HCT116 (cell line): ENCODE measurements at regions not wholly inside any gene's neighbourhood (a gene's known extent, or its start where the extent isn't known, plus 50 kb on each side); places are given as distances from the start of the nearest gene placed in this dataset.

Source experiments
- ATAC-seq: fragments of 200-7000 bp; cut with Tn5 transposase; 2 replicates; pipeline ENCODE4 v1.9.1; 2020; ENCODE audit warnings: mild to moderate bottlenecking, moderate library complexity
- BruUV-seq: library from RNA; stranded (reverse); fragments of 400-500 nt; replicated peaks from 2 replicates; lab custom pipeline; 2021; lab: Mats Ljungman, UMichigan
- CTCF ChIA-PET: fragments of 300-600 bp; sonication (Branson Sonifier 250); formaldehyde crosslinking; loops from one replicate; lab custom pipeline; 2021; ENCODE audit warnings: antibody characterized with exemption; lab: Charles Lee
- POLR2A ChIA-PET: fragments of 300-600, 350-600 bp; sonication (Branson Sonifier 250); formaldehyde crosslinking; loops from one replicate; lab custom pipeline; 2021; ENCODE audit warnings: antibody characterized with exemption; lab: Charles Lee
- RAD21 ChIA-PET, 2 experiments: fragments of 300-600 bp; sonication (Branson Sonifier 250); formaldehyde crosslinking; loops; one replicate each; lab custom pipeline; 2023; ENCODE audit warnings: low total read pairs in 2 of 2; ENCODE audit not compliant: uncharacterized antibody in 2 of 2, unreplicated experiment in 2 of 2, low non-redundant PET in 1 of 2; lab: Charles Lee
- DNase-seq: peaks from one replicate; pipeline ENCODE4 v3.0.0-alpha.2; 2010; ENCODE audit warnings: low read depth, low spot score
- H2AFZ ChIP-seq: fragments of 200-600 bp; shearing (Covaris generic), sonication (generic); 2 replicates; pipeline ENCODE4 v1.6.1; 2017; ENCODE audit warnings: low read depth, mixed run types, mixed read lengths, antibody characterized with exemption, low read length; ENCODE audit not compliant: poor library complexity, severe bottlenecking
- H3K27ac ChIP-seq: 2 replicates; pipeline ENCODE4 v1.5.1; 2012; ENCODE audit warnings: low read depth, low read length
- H3K27me3 ChIP-seq: fragments of 200-600 bp; sonication (generic); 2 replicates; pipeline ENCODE4 v1.6.1; 2016; ENCODE audit warnings: mixed run types, low read length, mixed read lengths; ENCODE audit not compliant: insufficient read depth
- H3K36me3 ChIP-seq, 2 experiments: fragments of 200-500 bp in 1 of 2; fragments of 200-600 bp in 1 of 2; sonication (Bioruptor generic) in 1 of 2; sonication (generic) in 1 of 2; 2 replicates each; pipeline versions ENCODE4 v1.5.1 to v1.6.1; 2014 to 2016; ENCODE audit warnings: low read length in 2 of 2, inconsistent platforms in 1 of 2, mixed read lengths in 1 of 2, mixed run types in 1 of 2; ENCODE audit not compliant: insufficient read depth in 2 of 2, control insufficient read depth in 1 of 2
- H3K4me1 ChIP-seq, 2 experiments: fragments of 200-600 bp in 1 of 2; sonication (generic) in 1 of 2; 2 replicates each; pipeline versions ENCODE4 v1.5.1 to v1.6.1; 2012 to 2017; ENCODE audit warnings: low read length in 2 of 2, inconsistent platforms in 1 of 2, mild to moderate bottlenecking in 1 of 2, mixed read lengths in 1 of 2, mixed run types in 1 of 2, moderate library complexity in 1 of 2; ENCODE audit not compliant: insufficient read depth in 2 of 2, control insufficient read depth in 1 of 2
- H3K4me2 ChIP-seq: fragments of 200-600 bp; sonication (generic); 2 replicates; pipeline ENCODE4 v1.6.1; 2017; ENCODE audit warnings: mixed run types, low read length, mixed read lengths
- H3K4me3 ChIP-seq, 2 experiments: fragments of 200-600 bp in 1 of 2; sonication (generic) in 1 of 2; replicated peaks in 1 of 2; 2 replicates each; pipeline ENCODE4 v1.5.1; 2011 to 2016; ENCODE audit warnings: low read length in 2 of 2, control low read depth in 1 of 2, low read depth in 1 of 2, mild to moderate bottlenecking in 1 of 2, mixed read lengths in 1 of 2, mixed run types in 1 of 2
- H3K79me2 ChIP-seq: fragments of 200-600 bp; sonication (generic); 2 replicates; pipeline ENCODE4 v1.6.1; 2017; ENCODE audit warnings: mild to moderate bottlenecking, mixed run types, low read length, moderate library complexity, mixed read lengths; ENCODE audit not compliant: insufficient read depth
- H3K9ac ChIP-seq: fragments of 200-600 bp; sonication (generic); 2 replicates; pipeline ENCODE4 v1.6.1; 2016; ENCODE audit warnings: low read length, mixed read lengths
- H3K9me2 ChIP-seq: fragments of 200-600 bp; sonication (generic), shearing (Covaris generic); 2 replicates; pipeline ENCODE4 v1.6.1; 2017; ENCODE audit warnings: mixed run types, mild to moderate bottlenecking, moderate library complexity; ENCODE audit not compliant: insufficient read depth
- H3K9me3 ChIP-seq, 2 experiments: fragments of 200-500 bp in 1 of 2; fragments of 200-600 bp in 1 of 2; sonication (Bioruptor generic) in 1 of 2; sonication (generic) in 1 of 2; 2 replicates each; pipeline ENCODE4 v1.6.1; 2014 to 2017; ENCODE audit warnings: low read length in 2 of 2, mixed read lengths in 2 of 2, inconsistent platforms in 1 of 2, low read depth in 1 of 2, mild to moderate bottlenecking in 1 of 2, mixed run types in 1 of 2, moderate library complexity in 1 of 2; ENCODE audit not compliant: control insufficient read depth in 1 of 2, insufficient read depth in 1 of 2
- H4K20me1 ChIP-seq: fragments of 200-600 bp; sonication (generic), shearing (Covaris generic); 2 replicates; pipeline ENCODE4 v1.6.1; 2017; ENCODE audit warnings: mixed run types, mild to moderate bottlenecking, moderate library complexity; ENCODE audit not compliant: insufficient read depth
- CBX3 ChIP-seq: IDR thresholded peaks from 2 replicates; pipeline ENCODE4 v1.6.1; 2012; ENCODE audit warnings: low read depth
- CEBPB ChIP-seq: IDR thresholded peaks from 2 replicates; pipeline ENCODE4 v1.6.1; 2012; ENCODE audit warnings: low read depth
- CTCF ChIP-seq, 3 experiments: fragments of 200-600 bp in 1 of 3; sonication (generic) in 1 of 3; IDR thresholded peaks in 2 of 3; conservative IDR thresholded peaks in 1 of 3; 2 replicates each; pipeline ENCODE4 v1.5.1; 2012 to 2017; ENCODE audit warnings: low read depth in 2 of 3, low read length in 2 of 3, antibody characterized with exemption in 1 of 3, borderline replicate concordance in 1 of 3, control low read depth in 1 of 3, mild to moderate bottlenecking in 1 of 3, mixed read lengths in 1 of 3, mixed run types in 1 of 3, moderate library complexity in 1 of 3; ENCODE audit not compliant: insufficient read depth in 1 of 3
- EGR1 ChIP-seq: IDR thresholded peaks from 2 replicates; pipeline ENCODE4 v1.6.1; 2012; ENCODE audit warnings: low read depth
- EZH2 ChIP-seq: fragments of 200-600 bp; sonication (generic); IDR thresholded peaks from 2 replicates; pipeline ENCODE4 v1.6.1; 2017; ENCODE audit warnings: antibody characterized with exemption, mixed run types
- EZH2phosphoT487 ChIP-seq: fragments of 200-600 bp; IDR thresholded peaks from 2 replicates; pipeline ENCODE4 v1.6.1; 2018; ENCODE audit warnings: antibody characterized with exemption, borderline replicate concordance
- FOSL1 ChIP-seq: IDR thresholded peaks from 2 replicates; pipeline ENCODE4 v1.6.1; 2012; ENCODE audit warnings: low read depth
- MAX ChIP-seq: IDR thresholded peaks from 2 replicates; pipeline ENCODE4 v1.6.1; 2012
- POLR2AphosphoS5 ChIP-seq: IDR thresholded peaks from 2 replicates; pipeline ENCODE4 v1.6.1; 2011; ENCODE audit warnings: mild to moderate bottlenecking, low read depth, low read length, moderate library complexity
- REST ChIP-seq: IDR thresholded peaks from 2 replicates; pipeline ENCODE4 v1.6.1; 2012; ENCODE audit warnings: low read depth
- SP1 ChIP-seq: IDR thresholded peaks from 2 replicates; pipeline ENCODE4 v1.6.1; 2012; ENCODE audit warnings: low read depth
- SRF ChIP-seq: IDR thresholded peaks from 2 replicates; pipeline ENCODE4 v1.6.1; 2012; ENCODE audit warnings: low read depth
- intact Hi-C: fragments of 100-400 bp; cut with micrococcal nuclease; formaldehyde crosslinking; loops from 2 replicates; pipeline ENCODE4 v1.10.0; 2022

GRCh38 chr4:138828926-138829325 is 186.7 kb upstream of the NOCT start (continued):
- TF ChIP-seq REST (no peak), SRF (no peak), EGR1 (no peak), EZH2 (no peak), EZH2phosphoT487 (no peak), SP1 (no peak), CTCF (IDR thresholded peaks at IDR 0.05 in 2 of 3, conservative IDR thresholded peaks at IDR 0.05 in 1 of 3; ENCODE audit: borderline replicate concordance in 1 of 3, insufficient read depth in 1 of 3, low read depth in 2 of 3, low read length in 2 of 3) (no peak), MAX (no peak), CBX3 (no peak), CEBPB (no peak), FOSL1 (no peak)

GRCh38 chr4:138826754-138827153 is 188.8 kb upstream of the NOCT start:
- H3K36me3 ChIP-seq = no peaks in the 10 kb centered on the region
- intact Hi-C loops = no loop called here
- no peak for ATAC-seq
- no peak overlapping the region for H2AFZ ChIP-seq
- no peaks in the 10 kb centered on the region for H3K79me2 ChIP-seq
- POLR2A ChIA-PET = no interaction called here
- H4K20me1 ChIP-seq = no peaks in the 10 kb centered on the region
- RAD21 ChIA-PET = no interaction called here
- no peaks in the 10 kb centered on the region for H3K9me3 ChIP-seq
- no peak overlapping the region for H3K9ac ChIP-seq
- no peaks in the 10 kb centered on the region for H3K27me3 ChIP-seq
- H3K4me2 ChIP-seq = no peak overlapping the region
- TF ChIP-seq EGR1 (no peak), EZH2 (no peak), POLR2AphosphoS5 (no peak)
- no peaks in the 10 kb centered on the region for H3K4me1 ChIP-seq
- no peak overlapping the region for H3K27ac ChIP-seq
- no peak for DNase-seq
- H3K4me3 ChIP-seq = no peak overlapping the region
- CTCF ChIA-PET = no interaction called here
- BruUV-seq = no TSS peak
- H3K9me2 ChIP-seq = no peaks in the 10 kb centered on the region
